ENCODE measurements at regions not wholly inside any gene's neighbourhood (a gene's known extent, or its start where the extent isn't known, plus 50 kb on each side); places are given as distances from the start of the nearest gene placed in this dataset.
A peak's percentile ranks its signal among the peaks of the same experiment; 100 is the strongest.
"Not testable (repeated sequence)": the region's sequence is repeated elsewhere in the genome, so short reads cannot be mapped to it uniquely, and the experiment has no call there.

DNA sequence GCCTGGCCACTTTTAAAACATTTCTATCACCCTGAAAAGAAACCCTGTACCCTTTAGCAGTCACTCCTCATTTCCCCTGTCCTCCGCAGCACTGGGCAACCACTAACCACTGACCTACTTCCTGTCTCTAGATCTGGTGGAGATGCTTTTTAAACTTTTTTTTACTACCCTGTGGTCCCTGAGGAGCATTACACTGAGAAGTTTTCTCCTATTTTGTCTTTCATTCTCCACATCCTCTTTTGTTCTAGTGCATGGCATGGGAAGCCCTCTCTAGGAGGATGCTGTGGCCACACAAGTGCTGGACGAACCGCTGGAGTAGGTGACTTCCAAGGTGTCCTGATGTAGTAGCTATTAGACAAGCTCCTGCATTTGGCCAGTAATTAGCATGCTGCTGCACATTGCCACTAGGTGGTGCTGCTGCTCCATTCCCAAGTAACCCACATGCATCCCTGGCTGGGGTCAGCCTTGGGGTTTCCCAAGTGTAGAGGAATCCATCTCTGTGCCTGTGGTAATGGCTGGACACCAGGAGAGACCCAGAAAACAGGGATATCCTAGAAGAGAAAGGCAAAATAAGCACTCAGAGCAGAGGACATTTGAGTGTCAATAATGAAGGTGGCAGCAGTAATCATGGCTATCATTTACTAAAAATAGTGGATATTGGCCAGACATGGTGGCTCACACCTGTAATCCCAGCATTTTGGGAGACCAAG, 143.8 kb upstream of the CRHR1 start:
- Histone ChIP-seq H3K4me3 (replicated peaks; ENCODE audit: low read depth, low read length) (no peak overlapping the region), H3K27me3 (replicated peaks; ENCODE audit: control insufficient read depth, insufficient read depth, low read length) (no peaks in the 10 kb centered on the region), H3K36me3 (ENCODE audit: control insufficient read depth, insufficient read depth, low read length) (peaks cover 7% of the 10 kb centered on the region)
- TF ChIP-seq, protein P1, sequence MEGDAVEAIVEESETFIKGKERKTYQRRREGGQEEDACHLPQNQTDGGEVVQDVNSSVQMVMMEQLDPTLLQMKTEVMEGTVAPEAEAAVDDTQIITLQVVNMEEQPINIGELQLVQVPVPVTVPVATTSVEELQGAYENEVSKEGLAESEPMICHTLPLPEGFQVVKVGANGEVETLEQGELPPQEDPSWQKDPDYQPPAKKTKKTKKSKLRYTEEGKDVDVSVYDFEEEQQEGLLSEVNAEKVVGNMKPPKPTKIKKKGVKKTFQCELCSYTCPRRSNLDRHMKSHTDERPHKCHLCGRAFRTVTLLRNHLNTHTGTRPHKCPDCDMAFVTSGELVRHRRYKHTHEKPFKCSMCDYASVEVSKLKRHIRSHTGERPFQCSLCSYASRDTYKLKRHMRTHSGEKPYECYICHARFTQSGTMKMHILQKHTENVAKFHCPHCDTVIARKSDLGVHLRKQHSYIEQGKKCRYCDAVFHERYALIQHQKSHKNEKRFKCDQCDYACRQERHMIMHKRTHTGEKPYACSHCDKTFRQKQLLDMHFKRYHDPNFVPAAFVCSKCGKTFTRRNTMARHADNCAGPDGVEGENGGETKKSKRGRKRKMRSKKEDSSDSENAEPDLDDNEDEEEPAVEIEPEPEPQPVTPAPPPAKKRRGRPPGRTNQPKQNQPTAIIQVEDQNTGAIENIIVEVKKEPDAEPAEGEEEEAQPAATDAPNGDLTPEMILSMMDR (IDR thresholded peaks at IDR 0.05; ENCODE audit: insufficient read depth, low read length, poor library complexity, severe bottlenecking): peak; percentile 97
- DNase-seq (ENCODE audit: extremely low read depth, insufficient read length): no peak

DNA sequence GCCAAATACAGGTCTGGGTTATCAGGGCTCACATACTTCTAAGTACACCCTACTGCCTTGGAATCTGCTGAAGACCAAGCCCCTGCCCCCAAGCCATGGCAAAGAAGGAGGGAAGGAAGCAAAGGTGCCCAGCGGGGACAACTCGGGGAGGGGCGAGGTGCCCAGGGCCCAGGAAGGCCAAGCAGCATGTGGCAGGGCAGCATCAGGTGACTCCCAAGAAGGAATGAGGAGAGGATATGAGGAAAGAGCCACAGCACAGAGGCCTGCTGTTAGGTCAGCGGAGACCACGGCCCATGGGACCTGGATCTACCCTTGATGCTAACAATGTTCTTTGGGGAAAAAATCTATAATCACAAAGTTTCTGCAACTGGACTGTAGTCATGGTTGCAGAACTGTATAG, 142.6 kb upstream of the CRHR1 start:
- TF ChIP-seq, protein P1 (IDR thresholded peaks at IDR 0.05; ENCODE audit: insufficient read depth, low read length, poor library complexity, severe bottlenecking): no peak
- no peak overlapping the region for H3K4me3 ChIP-seq (replicated peaks; ENCODE audit: low read depth, low read length)
- H3K27me3 ChIP-seq (replicated peaks; ENCODE audit: control insufficient read depth, insufficient read depth, low read length): no peaks in the 10 kb centered on the region
- DNase-seq (ENCODE audit: extremely low read depth, insufficient read length): no peak
- H3K36me3 ChIP-seq (ENCODE audit: control insufficient read depth, insufficient read depth, low read length): peaks cover under 1% of the 10 kb centered on the region

DNA sequence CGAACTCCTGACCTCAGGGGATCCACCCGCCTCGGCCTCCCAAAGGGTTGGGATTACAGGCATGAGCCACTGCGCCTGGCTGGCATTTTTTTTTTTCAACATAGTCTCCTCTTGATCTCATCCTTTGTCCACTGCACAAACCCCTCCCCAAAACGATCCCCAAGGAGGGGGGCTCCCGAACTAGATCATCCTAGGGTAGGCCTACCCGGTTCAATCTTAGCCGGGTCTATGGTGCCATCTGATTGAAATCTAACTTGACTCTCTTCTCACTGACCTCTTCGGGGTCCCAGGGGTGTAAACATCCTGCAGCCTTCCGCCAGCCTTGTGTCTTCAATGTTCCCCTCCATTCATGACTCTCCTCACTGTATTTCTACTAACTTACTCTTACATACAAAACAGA, 140.5 kb upstream of the CRHR1 start:
- Histone ChIP-seq H3K36me3 (ENCODE audit: control insufficient read depth, insufficient read depth, low read length) (no peaks in the 10 kb centered on the region; the same call in 1 of the 2 replicates), H3K27me3 (replicated peaks; ENCODE audit: control insufficient read depth, insufficient read depth, low read length) (no peaks in the 10 kb centered on the region), H3K4me3 (replicated peaks; ENCODE audit: low read depth, low read length) (no peak overlapping the region)
- no peak for DNase-seq (ENCODE audit: extremely low read depth, insufficient read length)
- TF ChIP-seq, protein P1 (IDR thresholded peaks at IDR 0.05; ENCODE audit: insufficient read depth, low read length, poor library complexity, severe bottlenecking): no peak

DNA sequence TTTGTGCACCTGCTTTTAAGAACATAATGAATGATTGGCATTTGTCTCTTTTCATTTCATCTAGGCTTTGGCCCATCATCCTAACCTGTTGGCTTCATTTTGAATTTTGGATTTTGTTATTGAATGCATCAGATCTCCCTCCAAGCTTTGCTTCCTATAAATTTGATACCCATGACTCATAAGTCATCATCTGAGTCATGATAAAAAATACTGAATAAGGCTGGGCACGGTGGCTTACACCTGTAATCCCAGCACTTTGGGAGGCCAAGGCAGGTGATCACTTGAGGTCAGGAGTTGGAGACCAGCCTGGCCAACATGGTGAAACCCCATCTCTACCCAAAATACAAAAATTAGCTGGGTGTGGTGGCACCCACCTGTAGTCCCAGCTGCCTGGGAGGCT, 139.5 kb upstream of the CRHR1 start:
- not testable (repeated sequence) for H3K36me3 ChIP-seq (ENCODE audit: control insufficient read depth, insufficient read depth, low read length); DNase-seq (ENCODE audit: extremely low read depth, insufficient read length); H3K27me3 ChIP-seq (replicated peaks; ENCODE audit: control insufficient read depth, insufficient read depth, low read length); H3K4me3 ChIP-seq (replicated peaks; ENCODE audit: low read depth, low read length)

DNA sequence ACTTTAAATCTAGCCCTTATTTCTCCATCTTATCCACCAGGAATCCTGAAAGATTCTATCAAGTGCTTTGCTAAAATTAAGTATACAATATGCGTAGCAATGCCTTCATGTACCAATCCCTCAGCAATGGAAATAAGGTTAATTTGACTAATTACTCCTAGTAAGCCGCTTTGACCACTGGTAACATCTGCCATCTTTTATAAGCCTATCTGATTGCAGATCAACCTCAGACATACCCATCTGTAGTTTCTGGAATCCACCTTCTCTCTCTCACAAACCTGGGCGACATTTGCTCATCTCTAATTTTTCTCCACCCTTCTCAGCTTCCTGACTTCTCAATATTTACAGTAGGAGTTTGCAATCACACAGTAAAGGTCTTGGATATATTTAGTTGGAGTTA, 138.8 kb upstream of the CRHR1 start:
- Histone ChIP-seq H3K36me3 (ENCODE audit: control insufficient read depth, insufficient read depth, low read length) (no peaks in the 10 kb centered on the region), H3K4me3 (replicated peaks; ENCODE audit: low read depth, low read length) (no peak overlapping the region), H3K27me3 (replicated peaks; ENCODE audit: control insufficient read depth, insufficient read depth, low read length) (no peaks in the 10 kb centered on the region)
- TF ChIP-seq, protein P1 (IDR thresholded peaks at IDR 0.05; ENCODE audit: insufficient read depth, low read length, poor library complexity, severe bottlenecking): no peak
- DNase-seq (ENCODE audit: extremely low read depth, insufficient read length): no peak

DNA sequence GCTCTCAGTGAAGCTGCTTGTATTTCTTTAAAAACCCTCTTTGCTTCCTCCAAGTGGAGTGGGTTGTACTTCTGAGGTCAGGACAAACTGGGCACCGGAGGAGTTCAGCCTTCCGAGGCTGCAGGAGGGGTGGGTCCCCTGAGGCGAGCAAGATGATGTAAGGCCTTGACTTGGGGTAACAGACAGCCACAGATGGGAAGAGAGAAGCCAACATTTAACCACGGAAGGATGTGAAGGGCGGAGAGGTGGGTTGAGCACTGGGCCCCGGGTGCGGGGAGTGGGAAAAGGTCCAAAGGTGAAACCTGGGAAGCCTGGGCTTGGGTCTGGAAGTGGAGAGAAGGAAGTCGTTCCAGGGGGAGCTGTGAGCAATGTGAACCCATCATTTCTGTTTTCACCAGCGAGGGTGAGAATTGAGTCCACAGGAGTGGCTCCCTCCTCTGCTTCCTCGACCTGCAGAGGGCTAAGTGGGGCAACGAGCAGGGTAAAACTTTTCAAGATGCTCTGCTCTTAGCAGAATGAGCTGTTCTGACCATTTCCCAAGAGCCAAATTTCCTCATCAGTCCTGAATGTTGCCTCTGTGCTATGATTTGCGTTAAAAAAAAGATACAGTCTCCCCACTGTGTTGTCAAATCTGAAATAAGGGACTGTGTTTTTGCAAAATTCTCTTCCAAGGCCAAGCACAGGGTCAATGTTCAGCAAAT, 137.7 kb upstream of the CRHR1 start:
- Histone ChIP-seq H3K4me3 (replicated peaks; ENCODE audit: low read depth, low read length) (no peak overlapping the region), H3K36me3 (ENCODE audit: control insufficient read depth, insufficient read depth, low read length) (no peaks in the 10 kb centered on the region), H3K27me3 (replicated peaks; ENCODE audit: control insufficient read depth, insufficient read depth, low read length) (no peaks in the 10 kb centered on the region)
- TF ChIP-seq, protein P1 (IDR thresholded peaks at IDR 0.05; ENCODE audit: insufficient read depth, low read length, poor library complexity, severe bottlenecking): no peak
- DNase-seq (ENCODE audit: extremely low read depth, insufficient read length): no peak

Data from GM06990 (cell line).